ENCODE measurements at regions not wholly inside any gene's neighbourhood (a gene's known extent, or its start where the extent isn't known, plus 50 kb on each side); places are given as distances from the start of the nearest gene placed in this dataset.

GRCh38 chr1:81032374-81032773, 768.4 kb upstream of the ADGRL2 start:
- TF ChIP-seq CTCF (IDR thresholded peaks at IDR 0.05) (no peak), POLR2A (IDR thresholded peaks at IDR 0.05) (no peak)

Measured in prostate gland (tissue), 2 donors.